Neuronal stem cell (in vitro differentiated cells): ENCODE measurements at regions not wholly inside any gene's neighbourhood (a gene's known extent, or its start where the extent isn't known, plus 50 kb on each side); places are given as distances from the start of the nearest gene placed in this dataset.
"Not testable (repeated sequence)": the region's sequence is repeated elsewhere in the genome, so short reads cannot be mapped to it uniquely, and the experiment has no call there.

Experiments
- DNase-seq: peaks from one replicate; pipeline ENCODE4 v3.0.0-alpha.2; 2013; ENCODE audit warnings: low spot score
- H2AFZ ChIP-seq: one replicate; pipeline ENCODE4 v1.6.1; 2013; ENCODE audit warnings: mild to moderate bottlenecking, low read length, inconsistent platforms
- H2AK5ac ChIP-seq: 2 replicates; pipeline ENCODE4 v1.6.1; 2013; ENCODE audit warnings: low read depth, mild to moderate bottlenecking, inconsistent platforms, low read length, moderate library complexity, mixed read lengths
- H2BK120ac ChIP-seq: 2 replicates; pipeline ENCODE4 v1.6.1; 2013; ENCODE audit warnings: low read depth, mild to moderate bottlenecking, inconsistent platforms, low read length, moderate library complexity, mixed read lengths
- H2BK12ac ChIP-seq: one replicate; pipeline ENCODE4 v1.6.1; 2013; ENCODE audit warnings: low read length, inconsistent platforms
- H2BK15ac ChIP-seq: 2 replicates; pipeline ENCODE4 v1.6.1; 2013; ENCODE audit warnings: mild to moderate bottlenecking, low read length, inconsistent platforms, mixed read lengths
- H2BK5ac ChIP-seq: one replicate; pipeline ENCODE4 v1.6.1; 2013; ENCODE audit warnings: inconsistent platforms, mild to moderate bottlenecking, low read length, moderate library complexity
- H3K14ac ChIP-seq: one replicate; pipeline ENCODE4 v1.6.1; 2013; ENCODE audit warnings: low read length, inconsistent platforms
- H3K18ac ChIP-seq: 2 replicates; pipeline ENCODE4 v1.6.1; 2013; ENCODE audit warnings: low read length, inconsistent platforms
- H3K23ac ChIP-seq: 2 replicates; pipeline ENCODE4 v1.6.1; 2013; ENCODE audit warnings: low read depth, mild to moderate bottlenecking, mixed read lengths, low read length, inconsistent platforms; ENCODE audit not compliant: poor library complexity
- H3K27ac ChIP-seq: replicated peaks from 3 replicates; pipeline ENCODE4 v1.5.1; 2013; ENCODE audit warnings: low read length, inconsistent platforms
- H3K27me3 ChIP-seq, 3 experiments: 2 replicates each; pipeline ENCODE4 v1.6.1; 2013; ENCODE audit warnings: low read length in 3 of 3, mild to moderate bottlenecking in 2 of 3, inconsistent platforms in 1 of 3, low read depth in 1 of 3, mixed read lengths in 1 of 3, moderate library complexity in 1 of 3; ENCODE audit not compliant: control insufficient read depth in 3 of 3, insufficient read depth in 3 of 3
- H3K36me3 ChIP-seq, 2 donors: replicated peaks in 1 of 2; 2 replicates each; pipeline ENCODE4 v1.6.1; 2013; ENCODE audit warnings: low read length in 2 of 2; ENCODE audit not compliant: control insufficient read depth in 2 of 2, insufficient read depth in 2 of 2
- H3K4ac ChIP-seq: 2 replicates; pipeline ENCODE4 v1.6.1; 2013; ENCODE audit warnings: inconsistent platforms, mild to moderate bottlenecking, low read length, moderate library complexity
- H3K4me1 ChIP-seq, 2 donors: 1 replicate in 1 of 2; 2 replicates in 1 of 2; pipeline ENCODE4 v1.6.1; 2013; ENCODE audit warnings: low read length in 2 of 2, low read depth in 1 of 2; ENCODE audit not compliant: control insufficient read depth in 2 of 2, insufficient read depth in 1 of 2
- H3K4me2 ChIP-seq: one replicate; pipeline ENCODE4 v1.6.1; 2013; ENCODE audit warnings: mild to moderate bottlenecking, low read length, inconsistent platforms; ENCODE audit not compliant: insufficient read depth, poor library complexity, severe bottlenecking
- H3K4me3 ChIP-seq, 2 donors: 2 replicates each; pipeline ENCODE4 v1.5.1; 2013; ENCODE audit warnings: low read length in 2 of 2, mild to moderate bottlenecking in 2 of 2, inconsistent platforms in 1 of 2, moderate library complexity in 1 of 2
- H3K79me1 ChIP-seq: one replicate; pipeline ENCODE4 v1.6.1; 2013; ENCODE audit warnings: low read depth, mild to moderate bottlenecking, inconsistent platforms, low read length, moderate library complexity
- H3K9ac ChIP-seq: one replicate; pipeline ENCODE4 v1.6.1; 2013; ENCODE audit warnings: mild to moderate bottlenecking, low read depth, low read length, inconsistent platforms; ENCODE audit not compliant: poor library complexity
- H3K9me3 ChIP-seq, 2 donors: replicated peaks in 1 of 2; 2 replicates each; pipeline versions ENCODE3 to v1.6.1; 2013; ENCODE audit warnings: low read length in 2 of 2, mild to moderate bottlenecking in 2 of 2, inconsistent platforms in 1 of 2, low read depth in 1 of 2, mixed read lengths in 1 of 2, moderate library complexity in 1 of 2; ENCODE audit not compliant: control insufficient read depth in 2 of 2, insufficient read depth in 1 of 2
- H4K8ac ChIP-seq: one replicate; pipeline ENCODE4 v1.6.1; 2013; ENCODE audit warnings: low read depth, mild to moderate bottlenecking, inconsistent platforms, low read length, moderate library complexity
- H4K91ac ChIP-seq: one replicate; pipeline ENCODE4 v1.6.1; 2013; ENCODE audit warnings: low read length, low read depth, mild to moderate bottlenecking, inconsistent platforms; ENCODE audit not compliant: poor library complexity
- WGBS, 2 donors: extraction: QIAGEN DNeasy Blood & Tissue Kit; methylation state at CpG; one replicate each; pipeline ENCODE4 v1.1.7; 2013; ENCODE audit warnings: missing lambda C conversion rate in 2 of 2, mixed read lengths in 1 of 2; ENCODE audit not compliant: insufficient read length in 2 of 2, insufficient replicate concordance in 1 of 2; ENCODE audit errors: extremely low coverage in 2 of 2; 5-methylcytosine and 5-hydroxymethylcytosine counted together

DNA sequence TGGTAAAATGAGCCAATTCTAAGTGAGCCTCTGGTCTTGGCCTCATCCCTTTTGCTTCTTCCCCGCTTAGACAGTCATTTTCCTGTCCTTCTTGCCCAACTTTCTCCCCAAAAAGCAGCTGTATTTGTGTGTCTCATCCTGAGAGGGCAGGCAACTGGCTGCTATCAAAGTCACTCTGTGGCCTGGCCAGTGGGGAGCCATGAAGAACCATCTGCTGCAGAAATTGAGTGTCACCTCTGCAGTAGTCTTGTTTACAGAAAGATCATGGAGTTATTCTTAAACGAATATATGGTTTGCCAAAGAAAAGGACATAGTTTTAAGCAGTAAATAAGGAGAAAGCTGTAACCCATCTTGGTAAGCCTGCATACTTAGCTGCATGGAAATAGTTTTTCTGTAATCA, 233.6 kb upstream of the ELAVL2 start:
- Histone ChIP-seq H3K4me1 (no peaks in the 10 kb centered on the region), H3K18ac (peak overlapping the region; percentile 41), H3K36me3 (no peaks in the 10 kb centered on the region), H3K14ac (no peak overlapping the region), H3K4ac (no peak overlapping the region), H3K27ac (no peak overlapping the region), H3K79me1 (no peaks in the 10 kb centered on the region), H2AK5ac (no peak overlapping the region), H2BK5ac (no peak overlapping the region), H4K91ac (no peak overlapping the region), H3K27me3 (peaks cover 0 to 5% (median 0%) of the 10 kb centered on the region in 3 experiments), H3K4me3 (no peak overlapping the region), H3K9me3 (no peaks in the 10 kb centered on the region), H2AFZ (no peak overlapping the region), H2BK15ac (no peak overlapping the region), H3K9ac (no peak overlapping the region), H3K23ac (no peak overlapping the region), H4K8ac (no peak overlapping the region), H3K4me2 (no peak overlapping the region), H2BK120ac (no peak overlapping the region), H2BK12ac (no peak overlapping the region)
- DNase-seq, result no peak
- no CpG with 5 or more reads among the region's 2 CpGs for WGBS, 2 donors

DNA sequence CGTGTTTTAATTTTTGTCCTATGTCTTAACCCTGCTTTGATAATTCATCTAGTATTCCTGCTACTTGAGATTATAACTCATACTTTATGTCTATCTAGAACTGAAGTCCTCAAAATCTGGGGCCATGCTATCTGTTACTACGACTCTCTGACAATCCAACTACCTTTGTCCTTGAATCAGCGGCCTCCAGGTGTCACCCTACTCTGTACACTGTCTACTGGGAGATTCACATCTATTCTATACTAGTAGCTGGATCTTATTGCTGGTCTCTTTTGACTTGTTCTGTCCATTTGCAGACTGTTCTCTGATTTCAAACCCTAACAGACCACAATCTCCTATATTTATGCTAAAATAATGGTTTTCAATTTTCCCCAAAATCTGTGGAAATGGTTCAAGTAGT, 225.5 kb upstream of the ELAVL2 start:
- no peak overlapping the region for H3K4me3 ChIP-seq
- H3K23ac ChIP-seq, result no peak overlapping the region
- no peak for DNase-seq
- WGBS, 2 donors, result no CpG with 5 or more reads among the region's 3 CpGs
- H3K79me1 ChIP-seq, result no peaks in the 10 kb centered on the region
- H3K14ac ChIP-seq, result no peak overlapping the region
- no peak overlapping the region for H4K91ac ChIP-seq
- no peaks in the 10 kb centered on the region for H3K9me3 ChIP-seq
- no peak overlapping the region for H3K4me2 ChIP-seq
- H3K27me3 ChIP-seq, result peaks cover 0 to 5% (median 0%) of the 10 kb centered on the region in 3 experiments
- H2AK5ac ChIP-seq, result no peak overlapping the region
- H3K4ac ChIP-seq, result no peak overlapping the region
- H3K4me1 ChIP-seq, result no peaks in the 10 kb centered on the region
- H3K18ac ChIP-seq, result no peak overlapping the region
- H3K27ac ChIP-seq, result no peak overlapping the region
- no peaks in the 10 kb centered on the region for H3K36me3 ChIP-seq
- H2BK15ac ChIP-seq, result no peak overlapping the region
- no peak overlapping the region for H4K8ac ChIP-seq
- H2BK12ac ChIP-seq, result no peak overlapping the region
- no peak overlapping the region for H2BK5ac ChIP-seq
- H3K9ac ChIP-seq, result no peak overlapping the region
- no peak overlapping the region for H2AFZ ChIP-seq
- H2BK120ac ChIP-seq, result no peak overlapping the region

DNA sequence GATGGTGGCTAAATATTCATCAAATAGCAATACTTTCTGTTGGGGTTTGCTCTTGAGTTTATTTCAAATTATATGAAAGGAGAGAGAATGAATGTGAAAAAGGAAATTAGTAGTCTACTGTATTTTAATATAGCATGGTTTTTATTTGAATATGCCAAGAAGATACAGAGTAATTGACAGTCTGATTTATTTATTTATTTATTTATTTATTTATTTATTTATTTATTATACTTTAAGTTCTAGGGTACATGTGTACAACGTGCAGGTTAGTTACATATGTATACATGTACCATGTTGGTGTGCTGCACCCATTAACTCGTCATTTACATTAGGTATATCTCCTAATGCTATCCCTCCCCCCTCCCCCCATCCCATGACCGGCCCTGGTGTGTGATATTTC, 224.2 kb upstream of the ELAVL2 start:
- H2BK120ac ChIP-seq, H3K4me3 ChIP-seq: not testable (repeated sequence)

DNA sequence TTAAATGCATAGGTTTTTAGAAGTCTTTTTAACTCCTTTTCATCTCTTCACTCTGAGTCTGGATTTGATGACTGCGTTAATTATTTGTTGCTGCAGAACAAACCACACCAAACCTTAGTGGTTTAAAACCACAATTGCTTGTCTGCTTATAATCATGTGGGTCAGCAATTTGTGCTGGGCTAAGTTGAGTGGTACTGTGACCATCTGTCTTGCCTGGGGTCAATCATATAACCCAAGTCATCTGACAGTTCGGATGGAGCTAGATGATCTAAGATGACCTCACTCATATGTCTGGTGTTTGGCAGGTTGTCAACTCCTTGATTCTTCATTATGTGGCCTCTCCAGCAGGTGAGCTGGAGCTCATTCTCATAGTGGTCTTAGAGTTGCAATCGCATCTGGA, 219.1 kb upstream of the ELAVL2 start:
- Histone ChIP-seq H3K79me1 (no peaks in the 10 kb centered on the region), H3K36me3 (no peaks in the 10 kb centered on the region), H4K91ac (no peak overlapping the region), H4K8ac (no peak overlapping the region), H3K14ac (no peak overlapping the region), H3K4ac (no peak overlapping the region), H3K4me2 (no peak overlapping the region), H2BK5ac (no peak overlapping the region), H2BK15ac (no peak overlapping the region), H2AFZ (no peak overlapping the region), H2BK12ac (no peak overlapping the region), H3K9ac (no peak overlapping the region), H3K23ac (no peak overlapping the region), H2AK5ac (no peak overlapping the region), H3K9me3 (peaks cover 0 to 7% of the 10 kb centered on the region in 2 donors), H3K4me1 (peaks cover 3 to 13% of the 10 kb centered on the region in 2 donors), H3K27me3 (peaks cover 0 to 40% (median 0%) of the 10 kb centered on the region in 3 experiments), H3K27ac (no peak overlapping the region), H2BK120ac (no peak overlapping the region), H3K4me3 (no peak overlapping the region), H3K18ac (no peak overlapping the region)
- no peak for DNase-seq
- no CpG with 5 or more reads among the region's 3 CpGs for WGBS, 2 donors

More for the DNA sequence above, 224.2 kb upstream of the ELAVL2 start:
- H3K4me2 ChIP-seq, H3K4ac ChIP-seq, H3K23ac ChIP-seq, H2AK5ac ChIP-seq, H3K27ac ChIP-seq, H2BK5ac ChIP-seq, H2AFZ ChIP-seq, H3K9me3 ChIP-seq, H3K79me1 ChIP-seq, H3K4me1 ChIP-seq, H3K9ac ChIP-seq, H2BK12ac ChIP-seq, H4K91ac ChIP-seq, H3K14ac ChIP-seq, H3K18ac ChIP-seq, H3K36me3 ChIP-seq, H2BK15ac ChIP-seq, H3K27me3 ChIP-seq, DNase-seq, H4K8ac ChIP-seq: not testable (repeated sequence)
- no CpG with 5 or more reads among the region's 3 CpGs for WGBS, 2 donors
